Panc1 (cell line): ENCODE measurements at regions not wholly inside any gene's neighbourhood (a gene's known extent, or its start where the extent isn't known, plus 50 kb on each side); places are given as distances from the start of the nearest gene placed in this dataset.

Experiments used
- ATAC-seq: fragments of 200-7000 bp; cut with Tn5 transposase; 2 replicates; pipeline ENCODE4 v1.9.1; 2020; ENCODE audit warnings: mild to moderate bottlenecking, moderate library complexity
- BruUV-seq: library from RNA; stranded (reverse); fragments of 400-500 nt; replicated peaks from 2 replicates; lab custom pipeline; 2021; lab: Mats Ljungman, UMichigan
- CTCF ChIA-PET: fragments of 300-600 bp; sonication (Branson Sonifier 250); formaldehyde crosslinking; loops from one replicate; lab custom pipeline; 2022; ENCODE audit warnings: antibody characterized with exemption; lab: Charles Lee
- POLR2A ChIA-PET: fragments of 300-600 bp; sonication (Branson Sonifier 250); formaldehyde crosslinking; loops from one replicate; lab custom pipeline; 2022; ENCODE audit warnings: antibody characterized with exemption; lab: Charles Lee
- DNase-seq: peaks from one replicate; pipeline ENCODE4 v3.0.0-alpha.2; 2010; ENCODE audit warnings: low read depth, low spot score
- H3K27ac ChIP-seq: 2 replicates; pipeline ENCODE4 v1.5.1; 2011; ENCODE audit warnings: mild to moderate bottlenecking, low read length, inconsistent platforms
- H3K27me3 ChIP-seq: fragments of 200-500 bp; sonication (Bioruptor generic); 2 replicates; pipeline ENCODE4 v1.6.0; 2014; ENCODE audit warnings: low read length, inconsistent platforms; ENCODE audit not compliant: control insufficient read depth, insufficient read depth
- H3K36me3 ChIP-seq: fragments of 200-500 bp; sonication (Bioruptor generic); 2 replicates; pipeline ENCODE4 v1.5.1; 2014; ENCODE audit warnings: inconsistent platforms, mild to moderate bottlenecking, low read length, moderate library complexity; ENCODE audit not compliant: control insufficient read depth, insufficient read depth
- H3K4me1 ChIP-seq: 2 replicates; pipeline ENCODE4 v1.5.1; 2011; ENCODE audit warnings: inconsistent platforms, mild to moderate bottlenecking, low read length, moderate library complexity; ENCODE audit not compliant: control insufficient read depth, insufficient read depth
- H3K4me3 ChIP-seq, 2 experiments: 2 replicates each; pipeline ENCODE4 v1.5.1; 2011 to 2012; ENCODE audit warnings: low read depth in 2 of 2, low read length in 2 of 2, mild to moderate bottlenecking in 2 of 2, inconsistent platforms in 1 of 2, moderate library complexity in 1 of 2
- H3K9me3 ChIP-seq: fragments of 200-500 bp; sonication (Bioruptor generic); 2 replicates; pipeline ENCODE4 v1.5.1; 2014; ENCODE audit warnings: low read depth, mild to moderate bottlenecking, inconsistent platforms, low read length, moderate library complexity; ENCODE audit not compliant: control insufficient read depth, insufficient read depth
- CTCF ChIP-seq: fragments of 450-650 bp; IDR thresholded peaks from 2 replicates; pipeline ENCODE4 v1.5.1; 2017; ENCODE audit warnings: mild to moderate bottlenecking
- POLR2AphosphoS5 ChIP-seq: IDR thresholded peaks from 2 replicates; pipeline ENCODE4 v1.6.1; 2012; ENCODE audit warnings: mild to moderate bottlenecking, low read depth, low read length, moderate library complexity
- REST ChIP-seq, 2 experiments: IDR thresholded peaks; 2 replicates each; pipeline ENCODE4 v1.6.1; 2011 to 2012; ENCODE audit warnings: low read depth in 2 of 2, control low read depth in 1 of 2, low read length in 1 of 2, mild to moderate bottlenecking in 1 of 2, moderate library complexity in 1 of 2; ENCODE audit not compliant: insufficient read depth in 1 of 2
- SIN3A ChIP-seq: IDR thresholded peaks from 2 replicates; pipeline ENCODE4 v1.6.1; 2012; ENCODE audit warnings: low read depth, mild to moderate bottlenecking, low read length, moderate library complexity, borderline replicate concordance; ENCODE audit not compliant: insufficient read depth
- TCF7L2 ChIP-seq: IDR thresholded peaks from 2 replicates; pipeline ENCODE4 v1.6.1; 2011; ENCODE audit warnings: mild to moderate bottlenecking, low read depth, low read length, inconsistent platforms
- in situ Hi-C: cut with HindIII; loops from 2 replicates; pipeline ENCODE4 v1.10.0; 2016; ENCODE audit warnings: low sequenced_read_pairs, low pct_unique_long_range_greater_than_20kb
- intact Hi-C: fragments of 100-400 bp; cut with micrococcal nuclease; formaldehyde crosslinking; loops from one replicate; pipeline ENCODE4 v1.10.0; 2022; ENCODE audit not compliant: unreplicated experiment

- no TSS peak for BruUV-seq
- POLR2A ChIA-PET: no interaction called here
- no peak for ATAC-seq
- in situ Hi-C loops: no loop called here
- Histone ChIP-seq H3K27ac (no peak overlapping the region), H3K4me3 (no peak overlapping the region), H3K27me3 (no peaks in the 10 kb centered on the region), H3K36me3 (no peaks in the 10 kb centered on the region), H3K9me3 (no peaks in the 10 kb centered on the region), H3K4me1 (no peaks in the 10 kb centered on the region)
- intact Hi-C loops: no loop called here
- DNase-seq: no peak
- TF ChIP-seq SIN3A (no peak), POLR2AphosphoS5 (no peak), CTCF (no peak; the same call in 1 of the 2 replicates), TCF7L2 (no peak)
- CTCF ChIA-PET: no interaction called here
These were observed 145.1 kb upstream of the DIO2 start for GRCh38 chr14:80356413-80356812.

DNA sequence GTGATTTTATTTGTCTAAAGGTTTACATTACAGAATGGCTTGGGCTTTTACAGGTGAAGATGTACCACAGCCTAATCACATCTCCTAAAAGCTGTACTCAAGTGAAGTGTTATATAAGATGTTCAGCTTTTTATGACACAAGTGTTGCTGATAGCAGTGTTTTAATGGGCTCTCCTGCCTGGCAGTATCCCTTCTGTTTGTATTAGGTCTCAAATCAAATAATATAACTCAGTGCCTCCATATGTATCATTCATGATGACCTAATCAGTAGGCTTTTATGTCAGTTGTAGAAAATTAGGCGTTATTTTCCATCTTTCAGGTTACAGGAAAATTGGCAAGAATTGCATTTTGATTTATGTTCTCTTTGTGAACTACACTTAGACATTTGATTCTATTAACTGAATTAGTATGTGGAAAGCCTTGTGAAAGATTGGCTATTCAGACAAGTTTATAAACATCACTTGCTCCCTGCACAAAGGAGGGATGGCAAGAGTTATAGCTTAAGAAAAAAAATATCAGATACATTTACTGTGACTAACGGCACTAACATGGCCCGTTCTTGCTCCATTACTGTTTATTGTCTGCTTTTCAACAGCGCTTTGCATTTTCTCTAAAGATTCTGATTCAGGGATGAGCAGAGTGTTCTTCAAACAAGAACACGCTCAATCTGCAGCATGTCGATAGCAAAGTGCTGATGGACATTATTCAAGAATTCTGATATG lies 143.7 kb upstream of the DIO2 start:
- no peak for ATAC-seq
- ChIA-PET POLR2A (no interaction called here), CTCF (no interaction called here)
- BruUV-seq: no TSS peak
- Histone ChIP-seq H3K36me3 (no peaks in the 10 kb centered on the region), H3K9me3 (no peaks in the 10 kb centered on the region), H3K4me3 (no peak overlapping the region), H3K4me1 (no peaks in the 10 kb centered on the region), H3K27ac (no peak overlapping the region), H3K27me3 (no peaks in the 10 kb centered on the region)
- DNase-seq: no peak
- no peak for TF ChIP-seq POLR2AphosphoS5
- TF ChIP-seq TCF7L2: no peak
- TF ChIP-seq SIN3A: no peak
- no peak for TF ChIP-seq REST (IDR thresholded peaks at IDR 0.05; ENCODE audit: insufficient read depth in 1 of 2, low read depth in 2 of 2, low read length in 1 of 2)
- TF ChIP-seq CTCF: no peak
- in situ Hi-C loops: no loop called here
- intact Hi-C loops: no loop called here
